Vagina (tissue), 2 donors: ENCODE measurements at regions not wholly inside any gene's neighbourhood (a gene's known extent, or its start where the extent isn't known, plus 50 kb on each side); places are given as distances from the start of the nearest gene placed in this dataset.

Experiments
- DNase-seq, 2 donors: peaks; one replicate each; pipeline ENCODE4 v3.0.0-alpha.2; 2017; ENCODE audit errors: extremely low spot score in 2 of 2
- H3K27ac ChIP-seq: fragments of 200-600 bp; sonication (generic); one replicate; pipeline ENCODE4 v1.5.1; 2019
- H3K27me3 ChIP-seq: fragments of 200-600 bp; sonication (generic); one replicate; pipeline ENCODE4 v1.5.1; 2019
- H3K36me3 ChIP-seq, 2 donors: fragments of 200-600 bp; sonication (generic); one replicate each; pipeline ENCODE4 v1.5.1; 2017 to 2019
- H3K4me1 ChIP-seq: fragments of 200-600 bp; sonication (generic); one replicate; pipeline ENCODE4 v1.5.1; 2019
- H3K4me3 ChIP-seq, 2 donors: fragments of 200-600 bp; sonication (generic); 1 replicate in 1 of 2; 2 replicates in 1 of 2; pipeline ENCODE4 v1.5.1; 2016 to 2019
- H3K9me3 ChIP-seq: fragments of 200-600 bp; sonication (generic); one replicate; pipeline ENCODE4 v1.5.1; 2019
- POLR2A ChIP-seq, 2 donors: fragments of 450-650 bp; IDR thresholded peaks; one replicate each; pipeline ENCODE4 v1.6.1; 2017; ENCODE audit warnings: antibody characterized with exemption in 2 of 2, mild to moderate bottlenecking in 2 of 2, moderate library complexity in 2 of 2
- POLR2AphosphoS5 ChIP-seq, 2 donors: sonication (generic); formaldehyde crosslinking; IDR thresholded peaks; one replicate each; pipeline ENCODE4 v1.9.0; 2017; ENCODE audit warnings: antibody characterized with exemption in 2 of 2, mild to moderate bottlenecking in 2 of 2, low read depth in 1 of 2; ENCODE audit not compliant: insufficient read depth in 1 of 2
- intact Hi-C: fragments of 100-400 bp; cut with DNase I; formaldehyde crosslinking; loops from one replicate; pipeline ENCODE4 v1.15.1; 2023
- TF ChIP-seq, protein P1 (sequence below), 3 experiments: fragments of 450-650 bp in 2 of 3; fragments of 200-600 bp in 1 of 3; sonication (generic) in 1 of 3; IDR thresholded peaks; one replicate each; pipeline ENCODE4 v1.5.1; 2017 to 2019; ENCODE audit warnings: antibody characterized with exemption in 3 of 3, mild to moderate bottlenecking in 2 of 3, moderate library complexity in 2 of 3

GRCh38 chr1:8193840-8194406 lies 124.0 kb upstream of the SLC45A1 start:
- Histone ChIP-seq H3K9me3 (no peaks in the 10 kb centered on the region), H3K4me3 (no peak overlapping the region), H3K27me3 (no peaks in the 10 kb centered on the region), H3K27ac (no peak overlapping the region), H3K36me3 (no peaks in the 10 kb centered on the region), H3K4me1 (peaks cover 12% of the 10 kb centered on the region)
- DNase-seq: no peak
- no peak for TF ChIP-seq POLR2AphosphoS5 (IDR thresholded peaks at IDR 0.05; ENCODE audit: insufficient read depth in 1 of 2, low read depth in 1 of 2)
- no peak for TF ChIP-seq POLR2A (IDR thresholded peaks at IDR 0.05)
- TF ChIP-seq, protein P1, sequence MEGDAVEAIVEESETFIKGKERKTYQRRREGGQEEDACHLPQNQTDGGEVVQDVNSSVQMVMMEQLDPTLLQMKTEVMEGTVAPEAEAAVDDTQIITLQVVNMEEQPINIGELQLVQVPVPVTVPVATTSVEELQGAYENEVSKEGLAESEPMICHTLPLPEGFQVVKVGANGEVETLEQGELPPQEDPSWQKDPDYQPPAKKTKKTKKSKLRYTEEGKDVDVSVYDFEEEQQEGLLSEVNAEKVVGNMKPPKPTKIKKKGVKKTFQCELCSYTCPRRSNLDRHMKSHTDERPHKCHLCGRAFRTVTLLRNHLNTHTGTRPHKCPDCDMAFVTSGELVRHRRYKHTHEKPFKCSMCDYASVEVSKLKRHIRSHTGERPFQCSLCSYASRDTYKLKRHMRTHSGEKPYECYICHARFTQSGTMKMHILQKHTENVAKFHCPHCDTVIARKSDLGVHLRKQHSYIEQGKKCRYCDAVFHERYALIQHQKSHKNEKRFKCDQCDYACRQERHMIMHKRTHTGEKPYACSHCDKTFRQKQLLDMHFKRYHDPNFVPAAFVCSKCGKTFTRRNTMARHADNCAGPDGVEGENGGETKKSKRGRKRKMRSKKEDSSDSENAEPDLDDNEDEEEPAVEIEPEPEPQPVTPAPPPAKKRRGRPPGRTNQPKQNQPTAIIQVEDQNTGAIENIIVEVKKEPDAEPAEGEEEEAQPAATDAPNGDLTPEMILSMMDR (IDR thresholded peaks at IDR 0.05): no peak
- intact Hi-C loops: no loop called here

- Histone ChIP-seq H3K4me1 (no peaks in the 10 kb centered on the region), H3K9me3 (no peaks in the 10 kb centered on the region), H3K4me3 (no peak overlapping the region), H3K27me3 (no peaks in the 10 kb centered on the region), H3K36me3 (no peaks in the 10 kb centered on the region), H3K27ac (no peak overlapping the region)
- TF ChIP-seq POLR2AphosphoS5 (IDR thresholded peaks at IDR 0.05; ENCODE audit: insufficient read depth in 1 of 2, low read depth in 1 of 2) (no peak), POLR2A (IDR thresholded peaks at IDR 0.05) (no peak)
- TF ChIP-seq, protein P1 (IDR thresholded peaks at IDR 0.05): no peak
- intact Hi-C loops: no loop called here
- no peak for DNase-seq
These were observed 126.4 kb upstream of the SLC45A1 start for GRCh38 chr1:8191474-8191873.

DNA sequence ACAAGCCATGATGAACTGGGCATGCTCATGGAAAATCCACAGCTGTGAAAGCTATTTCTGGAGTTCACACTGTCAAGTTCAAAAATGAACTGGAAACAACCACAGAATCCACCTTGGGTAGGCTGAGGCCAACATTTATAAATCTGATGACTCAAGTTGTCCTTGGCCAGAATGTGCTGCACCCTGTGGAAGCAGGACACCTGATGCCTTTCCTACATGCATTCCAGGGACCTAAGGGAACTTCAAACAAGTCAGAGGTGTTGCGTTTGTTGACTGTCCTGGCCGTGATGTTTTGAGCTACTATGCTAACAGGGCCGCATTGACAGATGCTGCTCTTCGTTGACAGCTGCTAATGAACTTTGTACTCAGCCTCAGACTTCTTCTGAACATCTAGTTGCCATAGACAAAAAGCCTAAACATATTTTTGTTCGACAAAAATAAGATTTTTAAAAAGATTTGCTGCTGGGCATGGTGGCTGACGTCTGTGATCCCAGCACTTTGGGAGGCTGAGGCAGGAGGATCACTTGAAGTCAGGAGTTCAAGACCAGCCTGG lies 127.9 kb upstream of the SLC45A1 start:
- H3K4me3 ChIP-seq: no peak overlapping the region
- no peaks in the 10 kb centered on the region for H3K27me3 ChIP-seq
- TF ChIP-seq, protein P1 (IDR thresholded peaks at IDR 0.05): no peak
- TF ChIP-seq POLR2A (IDR thresholded peaks at IDR 0.05): no peak
- H3K4me1 ChIP-seq: no peaks in the 10 kb centered on the region
- no peak overlapping the region for H3K27ac ChIP-seq
- intact Hi-C loops: no loop called here
- no peak for DNase-seq
- no peaks in the 10 kb centered on the region for H3K9me3 ChIP-seq
- no peaks in the 10 kb centered on the region for H3K36me3 ChIP-seq

DNA sequence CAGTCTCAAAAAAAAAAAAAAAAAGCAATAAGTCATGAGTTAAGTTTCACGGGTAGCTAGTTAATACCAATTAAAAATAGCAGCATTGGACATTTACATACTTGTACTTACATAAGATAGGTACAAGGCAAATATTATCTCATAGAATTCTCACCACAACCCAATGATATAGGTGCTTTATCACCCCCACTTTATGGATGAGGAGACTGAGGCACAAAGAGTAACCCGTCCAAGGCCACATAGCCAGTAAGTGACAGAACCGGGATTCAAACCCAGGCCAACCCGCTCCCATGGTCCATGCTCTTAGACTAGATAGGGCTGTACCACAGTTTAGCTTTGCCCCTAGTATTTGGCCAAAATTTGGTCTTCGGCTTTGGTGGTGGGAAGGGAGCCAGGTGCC lies 132.5 kb upstream of the SLC45A1 start:
- intact Hi-C loops: no loop called here
- no peak for DNase-seq
- Histone ChIP-seq H3K36me3 (no peaks in the 10 kb centered on the region), H3K4me1 (peaks cover 4% of the 10 kb centered on the region), H3K27me3 (no peaks in the 10 kb centered on the region), H3K4me3 (no peak overlapping the region), H3K27ac (no peak overlapping the region), H3K9me3 (no peaks in the 10 kb centered on the region)
- TF ChIP-seq POLR2AphosphoS5 (IDR thresholded peaks at IDR 0.05; ENCODE audit: insufficient read depth in 1 of 2, low read depth in 1 of 2) (no peak), POLR2A (IDR thresholded peaks at IDR 0.05) (no peak)
- TF ChIP-seq, protein P1 (IDR thresholded peaks at IDR 0.05): no peak

- H3K4me1 ChIP-seq: peaks cover 4% of the 10 kb centered on the region
- H3K9me3 ChIP-seq: peaks cover 2% of the 10 kb centered on the region
- H3K36me3 ChIP-seq: no peaks in the 10 kb centered on the region
- no peaks in the 10 kb centered on the region for H3K27me3 ChIP-seq
- TF ChIP-seq POLR2AphosphoS5 (IDR thresholded peaks at IDR 0.05; ENCODE audit: insufficient read depth in 1 of 2, low read depth in 1 of 2) (no peak), POLR2A (IDR thresholded peaks at IDR 0.05) (no peak)
- TF ChIP-seq, protein P1 (IDR thresholded peaks at IDR 0.05): no peak
- intact Hi-C loops: no loop called here
- no peak for DNase-seq
- no peak overlapping the region for H3K27ac ChIP-seq
- H3K4me3 ChIP-seq: no peak overlapping the region
These were observed 133.6 kb upstream of the SLC45A1 start for GRCh38 chr1:8184301-8184700.
